ENCODE measurements at regions not wholly inside any gene's neighbourhood (a gene's known extent, or its start where the extent isn't known, plus 50 kb on each side); places are given as distances from the start of the nearest gene placed in this dataset.

GRCh38 chr11:8340296-8340695 is 76.6 kb upstream of the LMO1 start:
- no peaks in the 10 kb centered on the region for H3K9me3 ChIP-seq (ENCODE audit: control insufficient read depth in 2 of 2, insufficient read depth in 1 of 2, low read depth in 1 of 2, low read length in 1 of 2)
- H3K4me3 ChIP-seq (ENCODE audit: low read depth in 1 of 2, low read length in 2 of 2) = no peak overlapping the region
- H3K36me3 ChIP-seq (ENCODE audit: control insufficient read depth in 2 of 2, insufficient read depth in 2 of 2, low read length in 1 of 2) = no peaks in the 10 kb centered on the region
- H3K27ac ChIP-seq (ENCODE audit: low read depth in 2 of 2, low read length in 1 of 2) = no peak overlapping the region
- H3K27me3 ChIP-seq (ENCODE audit: control insufficient read depth in 1 of 2, insufficient read depth in 2 of 2, low read length in 2 of 2) = no peaks in the 10 kb centered on the region
- 95 to 96% methylated on average over 1 of the region's 1 CpG for WGBS, 2 donors
- H3K4me1 ChIP-seq (ENCODE audit: control insufficient read depth in 2 of 2, insufficient read depth in 2 of 2, low read length in 1 of 2) = peaks cover 3 to 19% of the 10 kb centered on the region in 2 donors

GRCh38 chr11:8339592-8340022 is 75.9 kb upstream of the LMO1 start:
- H3K27me3 ChIP-seq (ENCODE audit: control insufficient read depth in 1 of 2, insufficient read depth in 2 of 2, low read length in 2 of 2) = no peaks in the 10 kb centered on the region
- no peaks in the 10 kb centered on the region for H3K9me3 ChIP-seq (ENCODE audit: control insufficient read depth in 2 of 2, insufficient read depth in 1 of 2, low read depth in 1 of 2, low read length in 1 of 2)
- 66 to 67% methylated on average over 25 of the region's 25 CpGs for WGBS, 2 donors
- no peaks in the 10 kb centered on the region for H3K36me3 ChIP-seq (ENCODE audit: control insufficient read depth in 2 of 2, insufficient read depth in 2 of 2, low read length in 1 of 2)
- H3K4me3 ChIP-seq (ENCODE audit: low read depth in 1 of 2, low read length in 2 of 2) = no peak overlapping the region
- H3K27ac ChIP-seq (ENCODE audit: low read depth in 2 of 2, low read length in 1 of 2) = no peak overlapping the region
- peaks cover 3 to 18% of the 10 kb centered on the region in 2 donors for H3K4me1 ChIP-seq (ENCODE audit: control insufficient read depth in 2 of 2, insufficient read depth in 2 of 2, low read length in 1 of 2)

- H3K9me3 ChIP-seq (ENCODE audit: control insufficient read depth in 2 of 2, insufficient read depth in 1 of 2, low read depth in 1 of 2, low read length in 1 of 2) = no peaks in the 10 kb centered on the region
- H3K36me3 ChIP-seq (ENCODE audit: control insufficient read depth in 2 of 2, insufficient read depth in 2 of 2, low read length in 1 of 2) = no peaks in the 10 kb centered on the region
- WGBS, 2 donors = 64 to 65% methylated on average over 8 of the region's 8 CpGs
- H3K27ac ChIP-seq (ENCODE audit: low read depth in 2 of 2, low read length in 1 of 2) = no peak overlapping the region
- no peaks in the 10 kb centered on the region for H3K27me3 ChIP-seq (ENCODE audit: control insufficient read depth in 1 of 2, insufficient read depth in 2 of 2, low read length in 2 of 2)
- H3K4me3 ChIP-seq (ENCODE audit: low read depth in 1 of 2, low read length in 2 of 2) = no peak overlapping the region
- peaks cover 7 to 20% of the 10 kb centered on the region in 2 donors for H3K4me1 ChIP-seq (ENCODE audit: control insufficient read depth in 2 of 2, insufficient read depth in 2 of 2, low read length in 1 of 2)
Observed at GRCh38 chr11:8338138-8338537, 74.5 kb upstream of the LMO1 start.

GRCh38 chr11:8337130-8337795 is 73.6 kb upstream of the LMO1 start:
- no peak overlapping the region for H3K4me3 ChIP-seq (ENCODE audit: low read depth in 1 of 2, low read length in 2 of 2)
- WGBS, 2 donors = 71 to 78% methylated on average over 14 to 19 of the region's 19 CpGs
- H3K9me3 ChIP-seq (ENCODE audit: control insufficient read depth in 2 of 2, insufficient read depth in 1 of 2, low read depth in 1 of 2, low read length in 1 of 2) = no peaks in the 10 kb centered on the region
- H3K27me3 ChIP-seq (ENCODE audit: control insufficient read depth in 1 of 2, insufficient read depth in 2 of 2, low read length in 2 of 2) = no peaks in the 10 kb centered on the region
- no peaks in the 10 kb centered on the region for H3K36me3 ChIP-seq (ENCODE audit: control insufficient read depth in 2 of 2, insufficient read depth in 2 of 2, low read length in 1 of 2)
- no peak overlapping the region for H3K27ac ChIP-seq (ENCODE audit: low read depth in 2 of 2, low read length in 1 of 2)
- peaks cover 7 to 17% of the 10 kb centered on the region in 2 donors for H3K4me1 ChIP-seq (ENCODE audit: control insufficient read depth in 2 of 2, insufficient read depth in 2 of 2, low read length in 1 of 2)

- WGBS, 2 donors = 56 to 67% methylated on average over 17 of the region's 17 CpGs
- Histone ChIP-seq H3K36me3 (ENCODE audit: control insufficient read depth in 2 of 2, insufficient read depth in 2 of 2, low read length in 1 of 2) (no peaks in the 10 kb centered on the region), H3K27ac (ENCODE audit: low read depth in 2 of 2, low read length in 1 of 2) (peak overlapping the region; percentile 43 to 59), H3K9me3 (ENCODE audit: control insufficient read depth in 2 of 2, insufficient read depth in 1 of 2, low read depth in 1 of 2, low read length in 1 of 2) (no peaks in the 10 kb centered on the region), H3K4me1 (ENCODE audit: control insufficient read depth in 2 of 2, insufficient read depth in 2 of 2, low read length in 1 of 2) (peaks cover 7 to 17% of the 10 kb centered on the region in 2 donors), H3K27me3 (ENCODE audit: control insufficient read depth in 1 of 2, insufficient read depth in 2 of 2, low read length in 2 of 2) (no peaks in the 10 kb centered on the region), H3K4me3 (ENCODE audit: low read depth in 1 of 2, low read length in 2 of 2) (no peak overlapping the region)
Observed at GRCh38 chr11:8336356-8337129, 72.9 kb upstream of the LMO1 start.

- H3K27ac ChIP-seq (ENCODE audit: low read depth in 2 of 2, low read length in 1 of 2) = peak overlapping the region in 1 of 2 donors; percentile 26
- no peaks in the 10 kb centered on the region for H3K27me3 ChIP-seq (ENCODE audit: control insufficient read depth in 1 of 2, insufficient read depth in 2 of 2, low read length in 2 of 2)
- H3K9me3 ChIP-seq (ENCODE audit: control insufficient read depth in 2 of 2, insufficient read depth in 1 of 2, low read depth in 1 of 2, low read length in 1 of 2) = no peaks in the 10 kb centered on the region
- H3K4me1 ChIP-seq (ENCODE audit: control insufficient read depth in 2 of 2, insufficient read depth in 2 of 2, low read length in 1 of 2) = peaks cover 7 to 17% of the 10 kb centered on the region in 2 donors
- no peaks in the 10 kb centered on the region for H3K36me3 ChIP-seq (ENCODE audit: control insufficient read depth in 2 of 2, insufficient read depth in 2 of 2, low read length in 1 of 2)
- WGBS, 2 donors = 45 to 65% methylated on average over 7 of the region's 7 CpGs
- no peak overlapping the region for H3K4me3 ChIP-seq (ENCODE audit: low read depth in 1 of 2, low read length in 2 of 2)
Observed at GRCh38 chr11:8335683-8336082, 72.0 kb upstream of the LMO1 start.

GRCh38 chr11:8335186-8335585 is 71.5 kb upstream of the LMO1 start:
- Histone ChIP-seq H3K4me1 (ENCODE audit: control insufficient read depth in 2 of 2, insufficient read depth in 2 of 2, low read length in 1 of 2) (peaks cover 7 to 17% of the 10 kb centered on the region in 2 donors), H3K9me3 (ENCODE audit: control insufficient read depth in 2 of 2, insufficient read depth in 1 of 2, low read depth in 1 of 2, low read length in 1 of 2) (no peaks in the 10 kb centered on the region), H3K27ac (ENCODE audit: low read depth in 2 of 2, low read length in 1 of 2) (no peak overlapping the region), H3K27me3 (ENCODE audit: control insufficient read depth in 1 of 2, insufficient read depth in 2 of 2, low read length in 2 of 2) (no peaks in the 10 kb centered on the region), H3K4me3 (ENCODE audit: low read depth in 1 of 2, low read length in 2 of 2) (no peak overlapping the region), H3K36me3 (ENCODE audit: control insufficient read depth in 2 of 2, insufficient read depth in 2 of 2, low read length in 1 of 2) (no peaks in the 10 kb centered on the region)
- WGBS, 2 donors = 83 to 88% methylated on average over 8 of the region's 8 CpGs

GRCh38 chr11:8333811-8334401 is 70.2 kb upstream of the LMO1 start:
- Histone ChIP-seq H3K27ac (ENCODE audit: low read depth in 2 of 2, low read length in 1 of 2) (no peak overlapping the region), H3K4me3 (ENCODE audit: low read depth in 1 of 2, low read length in 2 of 2) (no peak overlapping the region), H3K9me3 (ENCODE audit: control insufficient read depth in 2 of 2, insufficient read depth in 1 of 2, low read depth in 1 of 2, low read length in 1 of 2) (no peaks in the 10 kb centered on the region), H3K36me3 (ENCODE audit: control insufficient read depth in 2 of 2, insufficient read depth in 2 of 2, low read length in 1 of 2) (no peaks in the 10 kb centered on the region), H3K27me3 (ENCODE audit: control insufficient read depth in 1 of 2, insufficient read depth in 2 of 2, low read length in 2 of 2) (no peaks in the 10 kb centered on the region), H3K4me1 (ENCODE audit: control insufficient read depth in 2 of 2, insufficient read depth in 2 of 2, low read length in 1 of 2) (peaks cover 3 to 20% of the 10 kb centered on the region in 2 donors)
- 64 to 73% methylated on average over 7 of the region's 7 CpGs for WGBS, 2 donors

- no peaks in the 10 kb centered on the region for H3K9me3 ChIP-seq (ENCODE audit: control insufficient read depth in 2 of 2, insufficient read depth in 1 of 2, low read depth in 1 of 2, low read length in 1 of 2)
- H3K27me3 ChIP-seq (ENCODE audit: control insufficient read depth in 1 of 2, insufficient read depth in 2 of 2, low read length in 2 of 2) = no peaks in the 10 kb centered on the region
- H3K27ac ChIP-seq (ENCODE audit: low read depth in 2 of 2, low read length in 1 of 2) = no peak overlapping the region
- H3K36me3 ChIP-seq (ENCODE audit: control insufficient read depth in 2 of 2, insufficient read depth in 2 of 2, low read length in 1 of 2) = no peaks in the 10 kb centered on the region
- H3K4me3 ChIP-seq (ENCODE audit: low read depth in 1 of 2, low read length in 2 of 2) = no peak overlapping the region
- WGBS, 2 donors = 75% methylated on average over 4 of the region's 4 CpGs
- peaks cover 3 to 22% of the 10 kb centered on the region in 2 donors for H3K4me1 ChIP-seq (ENCODE audit: control insufficient read depth in 2 of 2, insufficient read depth in 2 of 2, low read length in 1 of 2)
Observed at GRCh38 chr11:8333376-8333775, 69.7 kb upstream of the LMO1 start.

All from esophagus (tissue), 2 donors.